ENCODE measurements at regions not wholly inside any gene's neighbourhood (a gene's known extent, or its start where the extent isn't known, plus 50 kb on each side); places are given as distances from the start of the nearest gene placed in this dataset.

- DNase-seq (ENCODE audit: low spot score): no peak
- Histone ChIP-seq H3K9me3 (no peaks in the 10 kb centered on the region), H3K36me3 (no peaks in the 10 kb centered on the region), H3K4me3 (no peak overlapping the region), H3K4me1 (peaks cover 0 to 15% of the 10 kb centered on the region in 2 donors), H3K27me3 (no peaks in the 10 kb centered on the region), H3K27ac (no peak overlapping the region)
- no peak for TF ChIP-seq CTCF (IDR thresholded peaks at IDR 0.05)
These were observed 315.8 kb downstream of the MAF start for GRCh38 chr16:79284766-79285165.

- H3K9me3 ChIP-seq: no peaks in the 10 kb centered on the region
- no peaks in the 10 kb centered on the region for H3K27me3 ChIP-seq
- DNase-seq (ENCODE audit: low spot score): no peak
- H3K4me1 ChIP-seq: peaks cover 0 to 15% of the 10 kb centered on the region in 2 donors
- no peaks in the 10 kb centered on the region for H3K36me3 ChIP-seq
- TF ChIP-seq CTCF (IDR thresholded peaks at IDR 0.05): no peak
- no peak overlapping the region for H3K4me3 ChIP-seq
- no peak overlapping the region for H3K27ac ChIP-seq
These were observed 317.0 kb downstream of the MAF start for GRCh38 chr16:79283578-79283977.

- H3K36me3 ChIP-seq: no peaks in the 10 kb centered on the region
- peaks cover 0 to 15% of the 10 kb centered on the region in 2 donors for H3K4me1 ChIP-seq
- H3K27ac ChIP-seq: no peak overlapping the region
- no peaks in the 10 kb centered on the region for H3K27me3 ChIP-seq
- TF ChIP-seq CTCF (IDR thresholded peaks at IDR 0.05): no peak
- DNase-seq (ENCODE audit: low spot score): no peak
- H3K9me3 ChIP-seq: no peaks in the 10 kb centered on the region
- no peak overlapping the region for H3K4me3 ChIP-seq
These were observed 317.7 kb downstream of the MAF start for GRCh38 chr16:79282806-79283205.

GRCh38 chr16:79278506-79278905 lies 322.0 kb downstream of the MAF start:
- no peaks in the 10 kb centered on the region for H3K4me1 ChIP-seq
- DNase-seq (ENCODE audit: low spot score): no peak
- no peak overlapping the region for H3K4me3 ChIP-seq
- H3K36me3 ChIP-seq: no peaks in the 10 kb centered on the region
- no peaks in the 10 kb centered on the region for H3K9me3 ChIP-seq
- H3K27ac ChIP-seq: no peak overlapping the region
- no peaks in the 10 kb centered on the region for H3K27me3 ChIP-seq
- no peak for TF ChIP-seq CTCF (IDR thresholded peaks at IDR 0.05)

- Histone ChIP-seq H3K4me1 (no peaks in the 10 kb centered on the region), H3K9me3 (no peaks in the 10 kb centered on the region), H3K27me3 (no peaks in the 10 kb centered on the region), H3K27ac (no peak overlapping the region), H3K36me3 (no peaks in the 10 kb centered on the region), H3K4me3 (no peak overlapping the region)
- no peak for TF ChIP-seq CTCF (IDR thresholded peaks at IDR 0.05)
- DNase-seq (ENCODE audit: low spot score): no peak
These were observed 324.0 kb downstream of the MAF start for GRCh38 chr16:79276501-79276900.

- Histone ChIP-seq H3K4me1 (no peaks in the 10 kb centered on the region), H3K27ac (no peak overlapping the region), H3K4me3 (no peak overlapping the region), H3K27me3 (no peaks in the 10 kb centered on the region), H3K36me3 (no peaks in the 10 kb centered on the region), H3K9me3 (no peaks in the 10 kb centered on the region)
- DNase-seq (ENCODE audit: low spot score): no peak
- no peak for TF ChIP-seq CTCF (IDR thresholded peaks at IDR 0.05)
These were observed 326.3 kb downstream of the MAF start for GRCh38 chr16:79274264-79274663.
